Type B pancreatic cell (in vitro differentiated cells): ENCODE measurements at regions not wholly inside any gene's neighbourhood (a gene's known extent, or its start where the extent isn't known, plus 50 kb on each side); places are given as distances from the start of the nearest gene placed in this dataset.

Experiments
- DNase-seq: peaks from one replicate; pipeline ENCODE4 v3.0.0; 2021; ENCODE audit warnings: mixed read lengths; ENCODE audit not compliant: unreplicated experiment; ENCODE audit errors: extremely low spot score
- H3K27ac Mint-ChIP-seq: 2 replicates; pipeline ENCODE4 v1.8.0; 2021; ENCODE audit warnings: mild to moderate bottlenecking, mixed read lengths
- H3K27me3 Mint-ChIP-seq: 2 replicates; pipeline ENCODE4 v1.8.0; 2021; ENCODE audit warnings: mixed read lengths
- H3K36me3 Mint-ChIP-seq: 2 replicates; pipeline ENCODE4 v1.8.0; 2021; ENCODE audit warnings: mixed read lengths
- H3K4me1 Mint-ChIP-seq: one replicate; pipeline ENCODE4 v1.8.0; 2021; ENCODE audit warnings: mixed read lengths; ENCODE audit not compliant: unreplicated experiment
- H3K4me3 Mint-ChIP-seq: 2 replicates; pipeline ENCODE4 v1.8.0; 2021; ENCODE audit warnings: mild to moderate bottlenecking, mixed read lengths
- H3K9me3 Mint-ChIP-seq: 2 replicates; pipeline ENCODE4 v1.8.0; 2021; ENCODE audit warnings: mixed read lengths
- CTCF ChIP-seq: fragments of 200-600 bp; sonication (generic); conservative IDR thresholded peaks from 2 replicates; pipeline ENCODE4 v1.5.0; 2021; ENCODE audit warnings: antibody characterized with exemption, mild to moderate bottlenecking

DNA sequence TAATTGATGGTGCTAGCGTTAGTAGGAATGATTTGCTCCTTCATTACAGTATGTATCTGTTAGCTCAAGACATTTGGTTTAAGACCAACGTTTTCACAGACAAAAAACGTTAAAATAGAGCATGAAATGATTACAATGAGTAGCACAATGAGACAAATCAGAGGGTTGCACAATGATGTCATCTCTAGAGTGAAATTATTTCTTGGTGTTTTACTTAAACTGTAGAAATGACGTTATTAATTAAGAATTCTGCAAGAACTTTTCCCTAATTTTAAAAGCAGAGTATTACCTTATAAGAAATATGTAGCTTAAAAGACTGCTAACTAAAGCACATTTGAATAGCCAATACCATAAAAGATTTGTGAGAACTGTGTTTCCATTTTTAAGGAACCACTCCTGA is 373.4 kb upstream of the KIF2B start:
- no peak for TF ChIP-seq CTCF
- H3K36me3 Mint-ChIP-seq: no peaks in the 10 kb centered on the region
- DNase-seq: no peak
- no peaks in the 10 kb centered on the region for H3K9me3 Mint-ChIP-seq
- H3K27ac Mint-ChIP-seq: no peak overlapping the region
- H3K4me1 Mint-ChIP-seq: no peaks in the 10 kb centered on the region
- H3K4me3 Mint-ChIP-seq: no peak overlapping the region
- H3K27me3 Mint-ChIP-seq: peaks cover 3% of the 10 kb centered on the region

DNA sequence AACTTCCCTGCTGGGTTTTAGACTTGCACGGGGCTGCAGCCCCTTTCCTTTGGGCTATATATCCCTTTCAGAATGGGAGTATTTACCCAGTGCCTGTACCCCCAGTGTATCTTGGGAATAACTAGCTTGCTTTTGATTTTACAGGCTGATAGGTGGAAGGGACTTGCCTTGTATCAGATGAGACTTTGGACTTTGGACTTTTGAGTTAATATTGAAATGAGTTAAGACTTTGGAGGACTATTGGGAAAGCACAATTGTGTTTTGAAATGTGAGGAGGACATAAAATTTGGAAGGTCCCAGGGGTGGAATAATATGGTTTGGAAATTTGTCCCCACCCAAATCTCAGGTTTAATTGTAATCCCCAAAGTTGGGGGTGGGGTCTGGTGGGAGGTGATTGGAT is 393.8 kb upstream of the KIF2B start:
- Mint-ChIP-seq H3K9me3 (peaks cover 9% of the 10 kb centered on the region), H3K4me1 (no peaks in the 10 kb centered on the region), H3K4me3 (no peak overlapping the region), H3K36me3 (no peaks in the 10 kb centered on the region), H3K27me3 (no peaks in the 10 kb centered on the region), H3K27ac (no peak overlapping the region)
- DNase-seq: no peak
- TF ChIP-seq CTCF: no peak

DNA sequence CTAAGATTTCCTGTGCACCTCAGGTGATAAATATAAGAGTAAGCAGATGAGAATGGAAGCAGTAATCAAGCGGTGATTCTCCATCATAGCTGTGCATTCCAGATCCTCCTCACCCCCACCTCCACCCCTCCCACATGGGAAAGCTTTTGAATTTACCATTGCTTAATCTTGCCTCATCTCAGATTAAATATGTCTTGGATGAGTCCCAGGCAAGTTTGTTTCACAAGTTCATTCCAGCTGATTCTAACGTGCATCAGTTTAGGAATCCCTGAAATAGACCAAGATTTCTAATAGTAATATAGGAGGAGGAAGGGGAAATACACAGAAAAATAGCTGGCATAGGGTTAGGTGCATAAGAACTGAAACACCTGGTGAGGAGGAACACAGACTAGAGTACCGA is 396.2 kb upstream of the KIF2B start:
- H3K36me3 Mint-ChIP-seq: no peaks in the 10 kb centered on the region
- H3K4me3 Mint-ChIP-seq: no peak overlapping the region

GRCh38 chr17:53420035-53420641 is 402.6 kb upstream of the KIF2B start:
- Mint-ChIP-seq H3K27me3 (no peaks in the 10 kb centered on the region), H3K36me3 (no peaks in the 10 kb centered on the region), H3K9me3 (peaks cover 5% of the 10 kb centered on the region), H3K4me3 (no peak overlapping the region), H3K4me1 (no peaks in the 10 kb centered on the region), H3K27ac (no peak overlapping the region)
- DNase-seq: no peak
- TF ChIP-seq CTCF: no peak

More for the DNA sequence above, 396.2 kb upstream of the KIF2B start:
- no peak for DNase-seq
- no peaks in the 10 kb centered on the region for H3K4me1 Mint-ChIP-seq
- no peaks in the 10 kb centered on the region for H3K27me3 Mint-ChIP-seq
- H3K27ac Mint-ChIP-seq: no peak overlapping the region
- TF ChIP-seq CTCF: no peak
- H3K9me3 Mint-ChIP-seq: peaks cover 9% of the 10 kb centered on the region

- Mint-ChIP-seq H3K27ac (no peak overlapping the region), H3K4me3 (no peak overlapping the region), H3K4me1 (no peaks in the 10 kb centered on the region), H3K36me3 (no peaks in the 10 kb centered on the region), H3K9me3 (peaks cover 7% of the 10 kb centered on the region), H3K27me3 (no peaks in the 10 kb centered on the region)
- no peak for DNase-seq
- TF ChIP-seq CTCF: no peak
These were observed 413.1 kb upstream of the KIF2B start for GRCh38 chr17:53409588-53409987.

DNA sequence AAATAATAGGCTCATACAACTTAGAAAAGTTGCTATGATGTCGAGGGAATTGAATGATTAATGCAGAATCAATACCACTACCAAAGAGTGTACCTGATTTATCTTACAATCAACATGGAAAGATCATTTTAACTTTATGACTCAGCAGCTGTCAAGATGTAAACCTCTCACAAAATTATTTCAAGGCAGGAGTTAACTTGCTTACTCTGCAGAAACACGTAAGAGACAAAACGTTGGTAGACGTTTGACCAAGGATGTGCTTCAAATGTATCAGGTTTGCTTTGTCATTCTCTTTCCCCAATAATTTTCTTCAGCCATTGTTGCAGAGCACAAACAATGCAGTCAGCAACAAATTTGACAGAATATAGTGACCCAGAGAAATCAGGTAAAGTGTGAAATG is 415.8 kb upstream of the KIF2B start:
- no peak overlapping the region for H3K4me3 Mint-ChIP-seq
- H3K27me3 Mint-ChIP-seq: no peaks in the 10 kb centered on the region
- H3K4me1 Mint-ChIP-seq: no peaks in the 10 kb centered on the region
- H3K9me3 Mint-ChIP-seq: peaks cover 7% of the 10 kb centered on the region
- H3K36me3 Mint-ChIP-seq: no peaks in the 10 kb centered on the region
- no peak for TF ChIP-seq CTCF
- no peak overlapping the region for H3K27ac Mint-ChIP-seq
- DNase-seq: no peak
